ENCODE measurements at regions not wholly inside any gene's neighbourhood (a gene's known extent, or its start where the extent isn't known, plus 50 kb on each side); places are given as distances from the start of the nearest gene placed in this dataset.

DNA sequence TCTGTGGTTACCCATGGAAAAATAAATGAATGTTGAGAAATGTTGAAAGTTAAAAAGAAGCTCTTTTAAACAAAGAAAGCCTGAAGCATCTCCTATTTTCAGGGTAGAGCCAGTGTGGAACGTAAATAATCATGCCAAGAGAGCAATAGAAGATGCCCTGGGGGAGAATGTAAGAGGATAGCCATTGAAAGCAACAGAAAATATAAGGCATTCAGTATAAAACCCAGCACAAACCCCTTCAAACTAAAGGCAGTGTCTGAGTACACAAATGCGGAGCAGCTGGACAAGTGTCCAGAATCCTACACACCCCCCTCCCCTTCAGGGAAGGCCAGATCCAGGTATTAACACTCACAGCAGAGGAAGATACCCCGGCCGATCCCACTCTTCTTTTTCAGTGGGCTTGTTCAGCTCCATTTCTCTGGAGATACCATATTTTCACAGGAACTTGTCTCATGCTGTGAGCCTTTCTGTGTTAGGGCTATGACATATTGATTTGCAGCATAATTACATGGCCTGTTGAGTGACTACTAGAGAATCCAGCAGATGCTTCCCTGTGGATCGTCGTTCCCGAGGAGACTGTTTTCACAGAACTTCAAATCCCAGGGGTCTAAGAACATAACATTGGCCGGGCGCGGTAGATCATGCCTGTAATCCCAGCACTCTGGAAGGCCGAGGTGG is 101.2 kb downstream of the PLK2 start:
- FAIRE-seq (no peak), DNase-seq (ENCODE audit: insufficient read length, low spot score) (no peak)

GRCh38 chr5:58357799-58358500 is 101.9 kb downstream of the PLK2 start:
- no peak for FAIRE-seq
- DNase-seq (ENCODE audit: insufficient read length, low spot score) = no peak

GRCh38 chr5:58357121-58357520 is 102.8 kb downstream of the PLK2 start:
- FAIRE-seq (no peak), DNase-seq (ENCODE audit: insufficient read length, low spot score) (no peak)

DNA sequence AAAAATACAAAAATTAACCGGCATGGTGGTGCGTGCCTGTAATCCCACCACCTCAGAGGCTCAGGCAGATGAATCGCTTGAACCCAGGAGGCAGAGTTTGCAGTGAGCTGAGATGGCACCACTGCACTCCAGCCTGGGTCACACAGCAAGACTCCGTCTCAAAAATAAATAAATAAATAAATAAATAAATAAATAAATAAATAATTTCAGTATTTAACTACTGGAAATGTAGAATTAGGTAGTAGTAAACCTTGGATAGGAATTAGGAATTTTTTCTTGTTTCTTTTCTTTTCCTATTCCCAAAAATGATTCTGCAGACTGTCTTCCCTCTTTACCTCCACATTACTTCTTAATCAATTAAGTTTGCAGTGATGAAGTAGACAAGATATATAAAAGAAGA is 103.2 kb downstream of the PLK2 start:
- no peak for DNase-seq (ENCODE audit: insufficient read length, low spot score)
- no peak for FAIRE-seq

GRCh38 chr5:58354827-58355226 is 105.1 kb downstream of the PLK2 start:
- FAIRE-seq (no peak), DNase-seq (ENCODE audit: insufficient read length, low spot score) (no peak)

DNA sequence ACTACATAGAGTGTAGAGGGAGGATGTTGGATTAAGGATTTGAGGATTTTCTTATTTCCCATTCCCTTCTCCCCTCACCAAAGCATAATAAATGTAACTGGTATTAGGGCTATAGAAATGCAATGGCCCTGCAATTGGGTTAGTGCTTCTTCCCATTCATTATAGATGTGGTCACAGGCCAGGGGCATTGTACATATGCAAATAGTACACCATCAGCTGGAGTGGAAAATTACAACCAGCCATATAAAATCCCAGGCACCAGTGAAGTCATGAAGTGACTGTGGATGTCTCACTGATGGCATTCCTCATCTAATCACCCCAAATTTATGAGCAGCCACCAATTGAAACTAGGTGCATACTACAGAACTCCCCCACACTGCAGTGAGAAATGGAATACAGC is 105.9 kb downstream of the PLK2 start:
- no peak for DNase-seq (ENCODE audit: insufficient read length, low spot score)
- FAIRE-seq = no peak

GRCh38 chr5:58351190-58351589 is 108.7 kb downstream of the PLK2 start:
- DNase-seq (ENCODE audit: insufficient read length, low spot score) (no peak), FAIRE-seq (no peak)

DNA sequence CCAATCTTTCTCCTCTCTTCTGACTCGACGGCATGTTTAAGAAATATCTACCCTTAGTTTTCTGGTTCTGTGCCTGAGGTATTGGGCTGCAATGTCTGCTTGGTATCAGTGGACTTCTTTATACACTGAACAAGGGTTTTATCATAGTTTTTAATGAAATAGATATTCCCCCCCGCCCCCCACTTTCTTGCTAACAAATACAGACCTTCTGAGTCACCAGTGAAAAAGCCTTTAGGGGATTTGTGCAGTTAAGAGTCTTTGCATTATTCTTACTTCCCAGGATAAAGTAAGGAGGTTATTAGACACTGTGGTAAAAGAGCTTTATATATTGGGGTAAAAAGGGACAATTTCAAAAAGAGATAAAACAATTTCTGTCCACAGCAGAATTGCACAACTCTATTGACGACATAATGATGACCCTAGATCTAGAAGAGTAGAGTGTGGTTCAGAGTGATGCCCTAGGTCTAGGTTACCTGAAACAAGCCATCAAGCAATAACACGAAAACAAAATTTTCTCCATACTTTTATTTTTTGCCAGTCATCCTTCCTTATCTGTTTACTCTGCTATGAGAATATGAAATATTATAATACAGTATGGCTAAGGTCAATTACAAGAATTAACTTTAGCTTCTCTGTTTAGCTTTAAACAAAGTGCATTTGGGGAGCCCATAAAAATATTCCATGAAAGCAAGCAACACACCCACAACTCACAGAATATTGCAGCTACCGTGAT is 110.7 kb downstream of the PLK2 start:
- FAIRE-seq (no peak), DNase-seq (ENCODE audit: insufficient read length, low spot score) (no peak)

DNA sequence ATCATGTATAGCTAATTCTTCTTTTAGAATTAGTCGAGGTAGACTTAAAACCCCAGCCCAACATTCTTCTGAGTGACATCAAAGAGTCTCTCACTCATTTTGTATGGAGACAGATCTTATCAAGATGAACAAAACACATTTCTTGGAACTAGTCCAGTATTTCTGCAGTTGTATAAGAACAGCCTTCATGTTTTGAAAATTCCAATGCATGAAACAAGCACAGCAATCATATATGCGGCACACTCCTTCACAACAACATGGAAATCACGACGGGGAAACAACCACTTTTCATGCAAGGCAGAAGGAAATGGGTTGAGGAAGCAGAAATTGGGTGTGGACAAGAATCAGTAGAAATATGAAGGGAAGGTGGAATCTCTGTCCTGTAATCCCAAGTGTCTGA is 113.8 kb downstream of the PLK2 start:
- no peak for DNase-seq (ENCODE audit: insufficient read length, low spot score)
- FAIRE-seq = no peak

DNA sequence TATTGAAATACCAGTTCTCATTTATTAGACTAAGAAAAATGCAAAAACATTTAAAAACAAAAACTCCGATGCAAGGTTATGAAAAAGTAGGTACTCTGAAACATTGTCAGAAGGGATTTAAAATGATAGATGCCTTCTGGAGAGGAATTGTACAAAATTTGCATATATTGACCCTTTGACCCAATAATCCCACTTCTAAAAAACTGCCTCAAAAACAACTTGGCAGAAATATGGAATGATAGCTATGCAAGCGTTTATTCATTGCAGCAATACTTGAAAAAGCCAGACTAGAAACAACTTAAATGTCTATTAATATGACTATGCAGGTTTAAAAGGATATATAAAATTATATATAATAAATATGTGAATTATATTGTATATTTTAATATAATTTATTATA is 118.4 kb downstream of the PLK2 start:
- no peak for FAIRE-seq
- no peak for DNase-seq (ENCODE audit: insufficient read length, low spot score)

DNA sequence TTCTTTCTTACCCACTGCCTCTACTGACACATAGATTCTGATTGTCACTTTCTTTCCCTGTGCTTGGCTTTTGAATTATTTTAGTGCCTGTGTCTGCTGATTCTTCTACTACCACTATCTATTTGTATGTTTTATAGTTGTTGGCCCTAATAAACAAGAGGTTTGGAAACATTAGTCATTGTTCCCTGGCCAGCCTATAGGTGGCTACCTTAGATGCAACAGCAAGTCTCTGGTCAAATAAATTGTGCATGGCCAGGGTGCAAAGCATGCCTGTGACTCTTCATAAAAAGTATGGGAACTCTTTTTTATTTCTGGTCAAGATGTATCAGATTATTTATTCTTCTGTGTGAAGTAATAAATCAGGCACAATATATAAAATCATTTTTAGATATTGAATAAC is 124.4 kb downstream of the PLK2 start:
- DNase-seq (ENCODE audit: insufficient read length, low spot score) (no peak), FAIRE-seq (no peak)

GRCh38 chr5:58334035-58334434 is 125.9 kb downstream of the PLK2 start:
- FAIRE-seq (no peak), DNase-seq (ENCODE audit: insufficient read length, low spot score) (no peak)

DNA sequence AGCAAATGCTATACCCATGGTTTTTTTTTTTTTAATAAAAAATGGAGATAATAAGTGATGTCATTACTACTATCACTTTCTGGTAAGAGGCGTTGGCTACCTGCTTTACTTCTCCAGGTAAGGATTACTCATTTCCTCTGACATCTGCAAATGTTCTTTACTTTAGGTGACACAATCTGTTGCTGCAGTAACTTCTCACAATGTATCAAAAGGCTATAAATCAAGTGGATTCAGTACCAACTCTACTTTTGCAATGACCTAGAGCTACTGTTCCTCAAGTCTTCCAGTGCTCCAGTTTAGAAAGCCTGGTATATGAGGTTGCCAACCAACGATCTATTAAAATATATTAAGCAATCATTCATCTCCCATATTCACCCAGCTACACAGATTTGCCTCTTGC is 129.1 kb downstream of the PLK2 start:
- DNase-seq (ENCODE audit: insufficient read length, low spot score) (no peak), FAIRE-seq (no peak)

- no peak for FAIRE-seq
- DNase-seq (ENCODE audit: insufficient read length, low spot score) = no peak
Measured at GRCh38 chr5:58327289-58327688, 132.6 kb downstream of the PLK2 start.

GRCh38 chr5:58326022-58326421 is 133.9 kb downstream of the PLK2 start:
- FAIRE-seq = no peak

GRCh38 chr5:58322453-58322852 is 137.4 kb downstream of the PLK2 start:
- DNase-seq (ENCODE audit: insufficient read length, low spot score) (peak; percentile 15), FAIRE-seq (no peak)

More at GRCh38 chr5:58326022-58326421, 133.9 kb downstream of the PLK2 start:
- no peak for DNase-seq (ENCODE audit: insufficient read length, low spot score)

DNA sequence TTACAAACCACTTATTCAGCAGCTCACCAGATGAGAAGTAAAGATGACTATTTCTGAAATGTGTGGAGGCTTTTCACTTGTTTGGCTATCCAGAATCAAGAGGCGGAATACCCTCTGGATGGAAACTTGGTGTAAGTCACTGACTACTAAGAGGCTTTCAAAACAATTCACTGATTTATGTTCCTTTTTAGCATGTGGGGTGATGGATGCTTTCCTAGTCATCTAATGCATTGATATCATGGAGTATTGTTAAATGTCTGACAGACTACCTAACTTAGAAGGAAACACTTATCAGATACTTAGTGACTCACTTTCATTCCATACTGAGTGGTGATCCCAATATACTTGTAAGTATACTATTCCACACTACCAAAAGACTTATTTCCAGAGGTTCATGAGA is 141.4 kb downstream of the PLK2 start:
- DNase-seq (ENCODE audit: insufficient read length, low spot score) (peak; percentile 19), FAIRE-seq (peak; percentile 36)

DNA sequence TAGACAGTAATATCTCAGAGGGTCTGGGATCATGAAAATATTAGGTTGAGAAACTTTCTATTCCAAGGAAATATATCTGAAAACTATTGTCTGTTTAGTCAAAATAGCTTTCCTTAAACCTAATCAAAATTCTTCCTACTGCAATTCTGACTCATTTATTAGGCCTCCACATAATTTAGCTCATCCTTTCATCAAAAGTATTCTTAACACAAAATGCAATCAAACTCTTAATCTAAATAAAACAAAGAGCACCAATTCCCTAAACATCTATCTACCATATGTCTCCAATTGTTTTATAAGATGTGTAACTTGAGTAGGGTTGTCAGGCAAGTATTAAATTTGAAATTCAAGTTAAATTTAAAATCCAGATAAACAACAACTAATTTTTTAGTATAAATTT is 142.1 kb downstream of the PLK2 start:
- DNase-seq (ENCODE audit: insufficient read length, low spot score) (no peak), FAIRE-seq (no peak)

GRCh38 chr5:58317009-58317408 is 142.9 kb downstream of the PLK2 start:
- FAIRE-seq (no peak), DNase-seq (ENCODE audit: insufficient read length, low spot score) (no peak)

- FAIRE-seq (no peak), DNase-seq (ENCODE audit: insufficient read length, low spot score) (no peak)
Measured at GRCh38 chr5:58315794-58316193, 144.1 kb downstream of the PLK2 start.

DNA sequence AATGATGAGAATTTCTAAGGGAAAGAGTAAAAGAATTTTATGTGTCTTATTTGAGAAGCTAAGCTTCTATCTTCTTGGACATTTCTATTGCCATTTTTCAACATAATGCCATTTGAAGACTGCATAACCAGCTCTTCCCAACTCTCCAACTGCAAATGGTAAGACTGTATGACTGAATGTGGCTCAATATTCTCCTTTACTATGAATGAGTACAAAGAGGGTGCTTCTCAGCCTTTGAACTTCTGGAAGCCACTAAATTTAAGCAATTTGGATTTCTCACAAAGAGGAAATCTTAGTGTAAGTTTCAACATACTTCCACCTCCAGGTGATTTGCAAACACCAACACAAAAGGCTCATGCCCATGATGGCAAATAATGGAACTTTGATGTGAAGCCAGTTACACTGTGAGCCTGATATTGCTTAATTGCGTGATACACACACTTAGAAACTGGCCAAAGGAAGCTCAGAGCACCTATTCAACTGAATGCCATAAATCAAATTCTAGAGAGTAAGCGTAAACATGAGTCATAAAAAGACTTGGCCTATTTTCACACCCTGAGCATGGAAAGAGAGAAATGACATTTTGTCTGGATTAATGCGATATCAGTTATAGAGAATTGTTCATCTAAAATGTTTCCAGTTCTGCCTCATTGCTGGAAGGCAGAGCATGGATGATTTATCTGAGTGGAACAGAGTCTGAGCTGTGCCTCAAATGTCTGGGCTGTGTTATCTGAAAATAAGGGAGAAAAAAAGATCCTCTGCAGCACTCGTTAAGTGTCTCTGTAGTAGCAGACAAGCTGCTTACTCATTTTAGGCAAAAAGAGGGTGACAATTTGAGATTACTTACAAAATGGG is 145.3 kb downstream of the PLK2 start:
- DNase-seq (ENCODE audit: insufficient read length, low spot score) (no peak), FAIRE-seq (peak; percentile 13)
